ENCODE measurements at regions not wholly inside any gene's neighbourhood (a gene's known extent, or its start where the extent isn't known, plus 50 kb on each side); places are given as distances from the start of the nearest gene placed in this dataset.

GRCh38 chr16:35450648-35451047 lies 1991.2 kb downstream of the TP53TG3F start (continued):
- no peak for TF ChIP-seq VEZF1 (CRISPR knock-in tag; IDR thresholded peaks at IDR 0.05)
- no peak for TF ChIP-seq JUND (IDR thresholded peaks at IDR 0.05; ENCODE audit: borderline replicate concordance, low read depth, low read length)
- no peak for TF ChIP-seq JUND (tag; IDR thresholded peaks at IDR 0.05; ENCODE audit: borderline replicate concordance, low read depth, low read length)
- no peak for TF ChIP-seq ZSCAN29 (IDR thresholded peaks at IDR 0.05)
- TF ChIP-seq TFAP4 (CRISPR knock-in tag; IDR thresholded peaks at IDR 0.05; ENCODE audit: borderline replicate concordance) = no peak
- TF ChIP-seq CEBPB (tag; IDR thresholded peaks at IDR 0.05) = no peak
- no peak for TF ChIP-seq ZNF143 (CRISPR knock-in tag; IDR thresholded peaks at IDR 0.05)
- TF ChIP-seq ZNF655 (CRISPR knock-in tag; IDR thresholded peaks at IDR 0.05) = no peak
- no peak for TF ChIP-seq KLF16 (IDR thresholded peaks at IDR 0.05)
- TF ChIP-seq PBX2 (CRISPR knock-in tag; IDR thresholded peaks at IDR 0.05; ENCODE audit: low read depth) = no peak
- TF ChIP-seq PBX2 (tag; conservative IDR thresholded peaks at IDR 0.05; ENCODE audit: low read depth) = no peak
- TF ChIP-seq NFE2 (IDR thresholded peaks at IDR 0.05; ENCODE audit: low read depth) = no peak

Data from K562 (cell line).